ENCODE measurements at regions not wholly inside any gene's neighbourhood (a gene's known extent, or its start where the extent isn't known, plus 50 kb on each side); places are given as distances from the start of the nearest gene placed in this dataset.
"Not testable (repeated sequence)": the region's sequence is repeated elsewhere in the genome, so short reads cannot be mapped to it uniquely, and the experiment has no call there.

- TF ChIP-seq, protein P1, sequence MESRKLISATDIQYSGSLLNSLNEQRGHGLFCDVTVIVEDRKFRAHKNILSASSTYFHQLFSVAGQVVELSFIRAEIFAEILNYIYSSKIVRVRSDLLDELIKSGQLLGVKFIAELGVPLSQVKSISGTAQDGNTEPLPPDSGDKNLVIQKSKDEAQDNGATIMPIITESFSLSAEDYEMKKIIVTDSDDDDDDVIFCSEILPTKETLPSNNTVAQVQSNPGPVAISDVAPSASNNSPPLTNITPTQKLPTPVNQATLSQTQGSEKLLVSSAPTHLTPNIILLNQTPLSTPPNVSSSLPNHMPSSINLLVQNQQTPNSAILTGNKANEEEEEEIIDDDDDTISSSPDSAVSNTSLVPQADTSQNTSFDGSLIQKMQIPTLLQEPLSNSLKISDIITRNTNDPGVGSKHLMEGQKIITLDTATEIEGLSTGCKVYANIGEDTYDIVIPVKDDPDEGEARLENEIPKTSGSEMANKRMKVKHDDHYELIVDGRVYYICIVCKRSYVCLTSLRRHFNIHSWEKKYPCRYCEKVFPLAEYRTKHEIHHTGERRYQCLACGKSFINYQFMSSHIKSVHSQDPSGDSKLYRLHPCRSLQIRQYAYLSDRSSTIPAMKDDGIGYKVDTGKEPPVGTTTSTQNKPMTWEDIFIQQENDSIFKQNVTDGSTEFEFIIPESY (IDR thresholded peaks at IDR 0.05; ENCODE audit: extremely low read depth, insufficient replicate concordance, low read length) = no peak
- no peak for TF ChIP-seq CBX3 (IDR thresholded peaks at IDR 0.05; ENCODE audit: low read depth)
- no peak for TF ChIP-seq EGR1 (IDR thresholded peaks at IDR 0.05; ENCODE audit: low read depth)
- TF ChIP-seq EZH2 (IDR thresholded peaks at IDR 0.05) = no peak
- TF ChIP-seq SIN3A (IDR thresholded peaks at IDR 0.05; ENCODE audit: low read depth) = no peak
- TF ChIP-seq TCF7L2 (IDR thresholded peaks at IDR 0.05; ENCODE audit: borderline replicate concordance, extremely low read depth, insufficient read depth, insufficient read length) = no peak
- no peak for TF ChIP-seq YY1 (IDR thresholded peaks at IDR 0.05; ENCODE audit: extremely low read depth, insufficient replicate concordance, low read depth, low read length)
These were observed 144.4 kb upstream of the FBXO11 start (continued) for GRCh38 chr2:48050711-48051110.

DNA sequence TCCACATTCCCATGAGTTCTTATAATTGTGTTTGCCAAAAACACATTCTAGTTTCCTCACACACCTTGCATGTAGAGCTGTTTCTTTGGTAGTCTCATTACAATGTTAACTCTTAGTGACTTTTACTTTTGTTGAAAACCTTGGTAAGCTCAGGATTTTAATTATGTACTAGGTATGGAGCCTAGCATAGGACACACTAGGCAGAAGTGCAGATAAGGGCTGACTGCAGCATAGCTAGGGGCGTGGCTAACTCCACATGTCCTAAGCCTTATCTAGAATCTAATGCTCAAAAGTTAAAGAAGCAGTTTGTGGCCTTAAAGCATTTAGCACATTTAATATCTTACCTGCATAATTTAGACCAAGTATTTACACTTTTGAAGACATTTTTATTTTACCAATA lies 153.7 kb upstream of the FBXO11 start:
- POLR2A ChIA-PET = no interaction called here
- Histone ChIP-seq H3K27ac (ENCODE audit: low read depth, low read length) (no peak overlapping the region), H3K9me3 (ENCODE audit: control insufficient read depth in 1 of 2, insufficient read depth in 1 of 2, low read depth in 1 of 2, low read length in 2 of 2) (no peaks in the 10 kb centered on the region), H3K36me3 (ENCODE audit: control insufficient read depth in 1 of 2, insufficient read depth in 2 of 2, low read length in 2 of 2) (no peaks in the 10 kb centered on the region), H3K4me3 (replicated peaks in 1 of 2; ENCODE audit: low read depth in 1 of 2, low read length in 2 of 2) (no peak overlapping the region), H3K4me2 (ENCODE audit: low read length) (no peak overlapping the region), H3K79me2 (ENCODE audit: insufficient read depth, low read length) (no peaks in the 10 kb centered on the region), H3K27me3 (ENCODE audit: insufficient read depth, low read length) (no peaks in the 10 kb centered on the region), H2AFZ (ENCODE audit: low read depth, low read length, poor library complexity, severe bottlenecking) (no peak overlapping the region), H3K4me1 (ENCODE audit: control insufficient read depth in 1 of 2, insufficient read depth in 2 of 2, low read length in 2 of 2) (no peaks in the 10 kb centered on the region), H4K20me1 (ENCODE audit: insufficient read depth) (no peaks in the 10 kb centered on the region), H3K9me2 (ENCODE audit: insufficient read depth) (no peaks in the 10 kb centered on the region), H3K9ac (ENCODE audit: low read length) (no peak overlapping the region)
- CTCF ChIA-PET = no interaction called here
- no TSS peak for BruUV-seq (replicated peaks)
- TF ChIP-seq SRF (IDR thresholded peaks at IDR 0.05; ENCODE audit: low read depth) (no peak), SP1 (IDR thresholded peaks at IDR 0.05; ENCODE audit: low read depth) (no peak), SIN3A (IDR thresholded peaks at IDR 0.05; ENCODE audit: low read depth) (no peak), YY1 (IDR thresholded peaks at IDR 0.05; ENCODE audit: extremely low read depth, insufficient replicate concordance, low read depth, low read length) (no peak)
- RAD21 ChIA-PET (ENCODE audit: low non-redundant PET in 1 of 2, low total read pairs in 2 of 2, uncharacterized antibody in 2 of 2, unreplicated experiment in 2 of 2) = no interaction called here
- ATAC-seq (no peak), DNase-seq (ENCODE audit: low read depth, low spot score) (no peak)
- intact Hi-C loops (cut with micrococcal nuclease) = no loop called here

GRCh38 chr2:48061656-48062055 lies 155.4 kb upstream of the FBXO11 start:
- H3K9me2 ChIP-seq (ENCODE audit: insufficient read depth); H2AFZ ChIP-seq (ENCODE audit: low read depth, low read length, poor library complexity, severe bottlenecking); CTCF ChIA-PET; ATAC-seq; H3K27ac ChIP-seq (ENCODE audit: low read depth, low read length); DNase-seq (ENCODE audit: low read depth, low spot score); H3K4me3 ChIP-seq (replicated peaks in 1 of 2; ENCODE audit: low read depth in 1 of 2, low read length in 2 of 2); H3K9me3 ChIP-seq (ENCODE audit: control insufficient read depth in 1 of 2, insufficient read depth in 1 of 2, low read depth in 1 of 2, low read length in 2 of 2); H3K79me2 ChIP-seq (ENCODE audit: insufficient read depth, low read length); H3K4me2 ChIP-seq (ENCODE audit: low read length); H4K20me1 ChIP-seq (ENCODE audit: insufficient read depth); RAD21 ChIA-PET (ENCODE audit: low non-redundant PET in 1 of 2, low total read pairs in 2 of 2, uncharacterized antibody in 2 of 2, unreplicated experiment in 2 of 2); BruUV-seq (replicated peaks); H3K36me3 ChIP-seq (ENCODE audit: control insufficient read depth in 1 of 2, insufficient read depth in 2 of 2, low read length in 2 of 2); POLR2A ChIA-PET; H3K9ac ChIP-seq (ENCODE audit: low read length); H3K27me3 ChIP-seq (ENCODE audit: insufficient read depth, low read length); intact Hi-C loops (cut with micrococcal nuclease); H3K4me1 ChIP-seq (ENCODE audit: control insufficient read depth in 1 of 2, insufficient read depth in 2 of 2, low read length in 2 of 2): not testable (repeated sequence)
